Central memory CD8-positive, alpha-beta T cell (primary cell): ENCODE measurements at regions not wholly inside any gene's neighbourhood (a gene's known extent, or its start where the extent isn't known, plus 50 kb on each side); places are given as distances from the start of the nearest gene placed in this dataset.

ENCODE experiments used
- ATAC-seq: fragments of 150-1000 bp; cut with Tn5 transposase; replicated peaks from 2 replicates; pipeline ENCODE4 v1.10.0; 2022; ENCODE audit warnings: mild to moderate bottlenecking, moderate FRiP score, moderate number of reproducible peaks; ENCODE audit not compliant: poor library complexity, severe bottlenecking; ENCODE audit errors: extremely low read depth
- DNase-seq, 2 donors: peaks; one replicate each; pipeline ENCODE4 v3.0.0; 2021; ENCODE audit warnings: low spot score in 2 of 2
- H3K27ac Mint-ChIP-seq: one replicate; pipeline ENCODE4 v1.8.0; 2022; ENCODE audit warnings: low read depth, mild to moderate bottlenecking, moderate library complexity, mixed read lengths
- H3K27me3 Mint-ChIP-seq: one replicate; pipeline ENCODE4 v1.8.0; 2022; ENCODE audit warnings: mixed read lengths
- H3K36me3 Mint-ChIP-seq: one replicate; pipeline ENCODE4 v1.8.0; 2022; ENCODE audit warnings: mild to moderate bottlenecking, moderate library complexity, mixed read lengths; ENCODE audit not compliant: insufficient read depth
- H3K4me1 Mint-ChIP-seq: one replicate; pipeline ENCODE4 v1.8.0; 2022; ENCODE audit warnings: mixed read lengths
- H3K4me3 Mint-ChIP-seq: one replicate; pipeline ENCODE4 v1.8.0; 2022; ENCODE audit warnings: mild to moderate bottlenecking, moderate library complexity, mixed read lengths
- H3K9me3 Mint-ChIP-seq: one replicate; pipeline ENCODE4 v1.8.0; 2022; ENCODE audit warnings: mixed read lengths

- DNase-seq = no peak
- ATAC-seq = no peak
- Mint-ChIP-seq H3K27me3 (peaks cover 82% of the 10 kb centered on the region), H3K27ac (no peak overlapping the region), H3K36me3 (no peaks in the 10 kb centered on the region), H3K9me3 (no peaks in the 10 kb centered on the region), H3K4me1 (no peaks in the 10 kb centered on the region), H3K4me3 (no peak overlapping the region)
These were observed 380.6 kb downstream of the SIPA1L2 start for GRCh38 chr1:232249339-232249738.

DNA sequence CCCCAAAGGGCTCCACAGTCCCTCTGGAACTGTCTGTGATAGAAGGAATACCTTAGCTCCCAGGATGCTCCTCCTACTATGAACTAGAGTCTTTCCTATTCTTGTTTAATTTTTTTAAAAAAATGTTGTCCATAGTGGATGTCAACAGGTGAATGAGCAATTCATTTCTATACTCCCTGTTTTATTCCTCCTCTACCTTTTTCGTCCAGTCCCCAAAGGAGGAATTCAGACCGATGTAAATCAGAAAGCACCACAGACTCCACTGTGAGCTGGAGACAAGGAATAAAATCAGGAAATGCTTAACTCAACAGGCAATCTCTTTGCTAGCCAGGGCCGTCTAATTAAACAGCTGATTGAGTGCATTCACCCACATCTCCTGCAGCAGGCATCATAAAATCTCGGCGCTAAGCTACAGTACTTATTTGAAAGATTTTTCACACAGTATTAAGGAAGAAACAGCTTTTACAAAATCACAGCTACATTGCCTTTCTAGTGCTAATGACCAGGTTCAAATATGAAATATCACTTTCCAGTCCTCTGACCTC, 381.6 kb downstream of the SIPA1L2 start:
- Mint-ChIP-seq H3K27ac (no peak overlapping the region), H3K27me3 (peaks cover 88% of the 10 kb centered on the region), H3K4me1 (no peaks in the 10 kb centered on the region), H3K36me3 (no peaks in the 10 kb centered on the region), H3K9me3 (no peaks in the 10 kb centered on the region), H3K4me3 (no peak overlapping the region)
- ATAC-seq = no peak
- DNase-seq = no peak

- H3K9me3 Mint-ChIP-seq = no peaks in the 10 kb centered on the region
These were observed 382.3 kb downstream of the SIPA1L2 start for GRCh38 chr1:232247669-232248068.

GRCh38 chr1:232244426-232244825, 385.5 kb downstream of the SIPA1L2 start:
- ATAC-seq = no peak
- no peak for DNase-seq
- no peak overlapping the region for H3K27ac Mint-ChIP-seq
- peaks cover 84% of the 10 kb centered on the region for H3K27me3 Mint-ChIP-seq
- no peaks in the 10 kb centered on the region for H3K36me3 Mint-ChIP-seq
- H3K9me3 Mint-ChIP-seq = no peaks in the 10 kb centered on the region
- H3K4me1 Mint-ChIP-seq = no peaks in the 10 kb centered on the region
- no peak overlapping the region for H3K4me3 Mint-ChIP-seq

More at GRCh38 chr1:232247669-232248068, 382.3 kb downstream of the SIPA1L2 start:
- ATAC-seq (no peak), DNase-seq (no peak)
- no peaks in the 10 kb centered on the region for H3K4me1 Mint-ChIP-seq
- no peaks in the 10 kb centered on the region for H3K36me3 Mint-ChIP-seq
- H3K27me3 Mint-ChIP-seq = peaks cover 85% of the 10 kb centered on the region
- H3K27ac Mint-ChIP-seq = no peak overlapping the region
- no peak overlapping the region for H3K4me3 Mint-ChIP-seq

- H3K9me3 Mint-ChIP-seq = no peaks in the 10 kb centered on the region
- no peaks in the 10 kb centered on the region for H3K4me1 Mint-ChIP-seq
- DNase-seq (no peak), ATAC-seq (no peak)
- no peak overlapping the region for H3K4me3 Mint-ChIP-seq
- H3K27ac Mint-ChIP-seq = no peak overlapping the region
- H3K27me3 Mint-ChIP-seq = peaks cover 53% of the 10 kb centered on the region
- no peaks in the 10 kb centered on the region for H3K36me3 Mint-ChIP-seq
These were observed 389.9 kb downstream of the SIPA1L2 start for GRCh38 chr1:232239998-232240397.

DNA sequence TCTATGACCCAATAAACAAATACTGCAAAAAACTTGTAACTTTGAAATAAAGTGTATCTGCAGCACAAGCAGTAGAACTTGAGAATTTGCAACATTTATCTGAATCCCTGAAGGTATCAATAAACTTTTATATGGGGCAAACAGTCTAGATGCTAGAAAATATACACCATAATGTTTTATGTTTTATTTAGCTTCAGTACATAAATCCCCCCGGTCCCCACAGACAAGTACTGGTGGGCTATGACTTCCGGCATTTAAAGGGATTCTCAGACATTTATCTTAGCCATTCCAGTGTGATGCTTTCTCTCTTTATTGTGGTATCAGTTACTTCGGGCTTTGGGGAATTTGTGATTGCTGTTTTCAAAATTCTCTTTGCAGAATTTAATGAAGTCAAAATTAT, 390.4 kb downstream of the SIPA1L2 start:
- Mint-ChIP-seq H3K4me1 (no peaks in the 10 kb centered on the region), H3K9me3 (no peaks in the 10 kb centered on the region), H3K36me3 (no peaks in the 10 kb centered on the region), H3K4me3 (no peak overlapping the region), H3K27me3 (peaks cover 58% of the 10 kb centered on the region), H3K27ac (no peak overlapping the region)
- ATAC-seq = no peak
- no peak for DNase-seq

GRCh38 chr1:232238009-232238408, 391.9 kb downstream of the SIPA1L2 start:
- Mint-ChIP-seq H3K27ac (no peak overlapping the region), H3K4me1 (no peaks in the 10 kb centered on the region), H3K9me3 (no peaks in the 10 kb centered on the region), H3K27me3 (peaks cover 62% of the 10 kb centered on the region), H3K36me3 (no peaks in the 10 kb centered on the region), H3K4me3 (no peak overlapping the region)
- DNase-seq (no peak), ATAC-seq (no peak)

DNA sequence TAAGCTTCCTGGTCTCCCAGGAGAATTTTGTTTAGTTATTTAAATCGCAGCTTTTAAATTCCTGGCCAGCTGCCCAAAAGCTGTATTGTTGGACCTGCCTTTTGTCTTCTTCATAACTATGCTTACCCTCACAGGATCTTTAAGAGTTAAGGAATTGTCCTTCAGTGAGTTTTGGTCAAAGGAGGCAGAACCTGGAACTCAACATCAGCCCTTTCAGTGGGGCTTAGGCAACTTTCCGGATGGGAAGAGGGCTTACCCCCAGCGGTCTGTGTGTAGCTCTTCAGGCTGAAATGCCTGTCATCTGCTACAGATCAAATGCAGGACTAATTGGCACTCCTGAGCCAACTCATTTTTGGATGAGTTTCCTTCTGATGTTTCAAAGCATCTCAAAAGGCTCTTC, 402.6 kb downstream of the SIPA1L2 start:
- DNase-seq = no peak
- ATAC-seq = no peak
- no peaks in the 10 kb centered on the region for H3K36me3 Mint-ChIP-seq
- H3K9me3 Mint-ChIP-seq = no peaks in the 10 kb centered on the region
- H3K27ac Mint-ChIP-seq = peak overlapping the region; percentile 23
- H3K4me3 Mint-ChIP-seq = no peak overlapping the region
- peaks cover 21% of the 10 kb centered on the region for H3K4me1 Mint-ChIP-seq
- H3K27me3 Mint-ChIP-seq = no peaks in the 10 kb centered on the region

GRCh38 chr1:232226197-232226712, 403.7 kb downstream of the SIPA1L2 start:
- ATAC-seq (peak; percentile 81), DNase-seq (peak in 1 of 2 donors; percentile 25)
- Mint-ChIP-seq H3K36me3 (no peaks in the 10 kb centered on the region), H3K4me1 (peaks cover 23% of the 10 kb centered on the region), H3K27me3 (no peaks in the 10 kb centered on the region), H3K4me3 (peak overlapping the region; percentile 51), H3K27ac (peak overlapping the region; percentile 17), H3K9me3 (no peaks in the 10 kb centered on the region)

DNA sequence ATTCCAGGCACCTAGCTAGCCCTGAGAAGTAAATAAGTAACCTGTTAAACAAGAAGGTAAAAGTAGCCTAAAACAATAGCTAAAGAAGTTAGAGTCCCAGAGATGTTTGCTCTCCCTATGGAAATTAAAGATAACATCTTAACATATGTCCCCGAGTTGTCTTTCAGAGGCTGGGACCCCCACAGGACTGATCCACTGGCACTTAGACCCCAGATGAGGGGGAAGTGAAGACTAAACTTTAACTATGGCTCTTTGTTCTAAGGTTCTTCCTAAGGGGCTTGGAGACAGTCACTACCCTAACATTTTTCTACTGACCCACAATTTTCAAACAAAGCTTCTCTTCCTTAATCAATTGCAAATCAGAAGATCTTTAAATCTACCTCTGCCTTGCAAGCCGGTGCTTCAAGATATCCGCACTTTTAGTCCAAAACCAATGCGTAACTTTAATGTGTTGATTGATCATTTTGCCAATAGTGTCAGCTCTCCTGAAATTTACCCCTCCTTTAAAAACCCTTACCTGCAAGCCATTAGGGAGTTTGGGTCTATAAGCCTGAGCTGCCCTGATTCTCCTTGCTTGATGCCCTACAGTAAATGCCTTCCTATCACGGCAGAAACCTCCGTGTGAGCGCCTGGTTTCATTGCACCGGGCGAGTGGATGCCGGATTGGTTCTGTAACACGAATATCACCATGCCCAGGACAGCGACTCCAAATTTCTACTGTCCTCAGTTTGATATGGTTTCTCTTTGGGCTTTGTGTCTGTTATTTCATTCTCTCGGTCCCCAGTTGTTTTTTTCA, 404.4 kb downstream of the SIPA1L2 start:
- peak overlapping the region; percentile 51 for H3K4me3 Mint-ChIP-seq

DNA sequence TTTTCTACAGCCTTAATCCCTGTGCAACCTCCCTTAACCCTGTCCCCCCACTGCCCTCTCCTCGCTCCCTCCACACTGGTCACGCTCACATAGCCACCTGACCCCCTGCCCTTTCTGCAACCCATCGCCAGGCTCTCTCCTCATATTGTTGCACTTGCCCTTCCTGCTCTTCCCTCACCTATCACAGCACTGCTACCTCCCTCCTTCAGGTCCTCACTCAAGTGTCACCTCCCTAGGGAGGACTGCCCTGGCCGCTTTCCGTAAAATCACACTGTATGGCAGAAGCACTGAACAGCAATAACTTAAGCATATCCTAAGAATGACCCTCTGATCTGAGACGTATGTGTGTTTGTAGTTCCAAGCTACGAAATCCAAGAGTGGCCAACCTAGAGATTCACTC, 406.0 kb downstream of the SIPA1L2 start:
- no peaks in the 10 kb centered on the region for H3K27me3 Mint-ChIP-seq
- no peak for DNase-seq
- H3K4me3 Mint-ChIP-seq = no peak overlapping the region
- H3K4me1 Mint-ChIP-seq = peaks cover 26% of the 10 kb centered on the region
- H3K27ac Mint-ChIP-seq = peak overlapping the region; percentile 1
- no peak for ATAC-seq
- no peaks in the 10 kb centered on the region for H3K36me3 Mint-ChIP-seq
- no peaks in the 10 kb centered on the region for H3K9me3 Mint-ChIP-seq

More for the DNA sequence above, 404.4 kb downstream of the SIPA1L2 start:
- no peak for DNase-seq
- no peaks in the 10 kb centered on the region for H3K36me3 Mint-ChIP-seq
- H3K9me3 Mint-ChIP-seq = no peaks in the 10 kb centered on the region
- ATAC-seq = no peak
- H3K4me1 Mint-ChIP-seq = peaks cover 26% of the 10 kb centered on the region
- no peaks in the 10 kb centered on the region for H3K27me3 Mint-ChIP-seq
- peak overlapping the region; percentile 17 for H3K27ac Mint-ChIP-seq

- H3K9me3 Mint-ChIP-seq = no peaks in the 10 kb centered on the region
- H3K4me1 Mint-ChIP-seq = peaks cover 26% of the 10 kb centered on the region
- ATAC-seq = no peak
- no peak overlapping the region for H3K4me3 Mint-ChIP-seq
- DNase-seq = no peak
- no peaks in the 10 kb centered on the region for H3K36me3 Mint-ChIP-seq
- H3K27me3 Mint-ChIP-seq = no peaks in the 10 kb centered on the region
- peak overlapping the region; percentile 1 for H3K27ac Mint-ChIP-seq
These were observed 406.7 kb downstream of the SIPA1L2 start for GRCh38 chr1:232223183-232223708.

- peak; percentile 34 for ATAC-seq
- peaks cover 23% of the 10 kb centered on the region for H3K4me1 Mint-ChIP-seq
- no peak for DNase-seq
- H3K27me3 Mint-ChIP-seq = no peaks in the 10 kb centered on the region
- H3K36me3 Mint-ChIP-seq = no peaks in the 10 kb centered on the region
- no peak overlapping the region for H3K4me3 Mint-ChIP-seq
- no peaks in the 10 kb centered on the region for H3K9me3 Mint-ChIP-seq
- H3K27ac Mint-ChIP-seq = no peak overlapping the region
These were observed 407.3 kb downstream of the SIPA1L2 start for GRCh38 chr1:232222614-232223013.
